ENCODE measurements at regions not wholly inside any gene's neighbourhood (a gene's known extent, or its start where the extent isn't known, plus 50 kb on each side); places are given as distances from the start of the nearest gene placed in this dataset.

DNA sequence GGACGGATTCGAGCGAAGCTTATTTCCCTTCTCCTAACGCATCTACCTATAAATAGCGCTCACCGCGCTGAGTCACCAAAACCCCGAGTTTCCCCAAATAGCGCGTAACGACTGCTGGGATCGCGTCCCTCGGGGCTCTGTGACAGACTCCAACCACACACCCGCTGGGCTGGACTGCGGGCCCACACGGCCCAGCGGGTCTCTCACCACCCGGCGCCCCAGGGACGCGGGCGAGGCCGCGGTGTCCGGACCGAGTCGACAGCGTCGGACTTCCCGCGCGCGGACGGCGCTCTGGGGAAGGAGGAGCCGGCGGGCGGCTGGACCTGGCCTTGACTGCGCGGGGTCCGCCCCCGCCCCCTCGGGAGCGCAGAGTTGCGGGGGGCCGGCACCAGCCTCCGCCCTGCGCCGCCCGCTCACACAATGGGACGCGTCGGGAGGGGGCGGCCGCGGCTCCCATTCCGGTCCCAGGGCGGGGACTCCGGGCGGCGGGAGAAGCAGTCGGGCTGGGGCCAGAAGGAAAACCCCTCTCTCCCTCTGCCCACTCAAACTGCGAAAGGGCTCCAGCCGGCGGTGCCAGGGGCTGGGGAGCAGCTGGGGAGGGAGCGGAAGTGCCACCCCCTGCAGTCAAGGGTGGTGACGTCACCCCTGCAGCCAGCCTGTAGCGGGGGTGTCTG lies 108.8 kb downstream of the KCNRG start (continued):
- no peak for TF ChIP-seq RCOR1 (IDR thresholded peaks at IDR 0.05; ENCODE audit: insufficient replicate concordance, low read length)
- no peak for TF ChIP-seq BHLHE40 (IDR thresholded peaks at IDR 0.05; ENCODE audit: low read depth, low read length)

DNA sequence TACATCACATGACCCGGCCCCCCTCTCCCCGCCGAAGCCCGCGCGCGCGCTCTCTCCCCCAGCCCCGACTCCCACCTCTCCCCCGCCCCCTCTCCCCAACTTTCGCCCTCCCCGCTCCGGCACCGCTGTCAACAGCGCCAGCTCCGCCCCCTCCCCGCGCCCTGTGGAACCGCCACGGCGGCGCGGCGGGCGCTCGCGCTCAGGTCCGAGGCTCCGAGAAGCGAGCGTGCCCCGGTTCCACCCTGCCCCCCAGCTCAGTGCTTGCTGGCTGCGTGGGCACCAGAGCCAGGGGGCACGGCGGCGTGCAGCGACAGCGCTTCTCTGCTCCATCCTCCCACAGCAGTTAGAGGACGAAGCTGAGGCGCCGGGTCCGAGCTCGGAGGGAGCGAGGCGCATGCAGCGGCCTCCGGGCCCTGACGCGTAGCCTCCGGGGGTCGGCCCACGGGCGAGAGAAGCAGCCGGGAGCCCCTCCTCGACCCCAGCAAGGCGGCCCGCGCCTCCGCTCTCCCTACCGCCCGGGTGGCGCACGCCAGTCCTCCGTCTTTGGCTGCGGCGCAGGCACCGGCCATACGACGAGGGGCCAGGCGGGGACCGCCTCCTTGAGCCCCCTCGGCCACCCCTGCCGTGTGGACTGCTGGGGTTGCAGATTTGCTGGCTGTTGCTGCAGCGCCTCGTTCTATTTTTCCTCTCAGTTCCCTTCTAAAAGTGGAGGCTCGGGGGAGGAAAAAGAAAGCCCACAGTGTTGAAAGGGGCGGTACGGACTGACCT lies 109.5 kb downstream of the KCNRG start:
- 1% methylated on average over 40 of the region's 78 CpGs; no CpG with 5 or more reads in 1 of the 2 experiments for WGBS, 2 experiments (ENCODE audit: extremely low coverage in 2 of 2, insufficient read length in 1 of 2)
- Histone ChIP-seq H2AK5ac (ENCODE audit: low read depth, low read length) (peak overlapping the region; percentile 92), H2BK15ac (ENCODE audit: low read depth, low read length) (no peak overlapping the region), H3K56ac (ENCODE audit: extremely low read depth, insufficient read depth, low read length) (peak overlapping the region; percentile 60; the same call in 1 of the 2 replicates), H2AFZ (replicated peaks; ENCODE audit: low read length, poor library complexity) (peak overlapping the region; percentile 95), H3K9me1 (ENCODE audit: insufficient read depth, low read length) (peaks cover 11% of the 10 kb centered on the region), H3K79me1 (ENCODE audit: low read depth in 1 of 2, low read length in 2 of 2) (peaks cover 17 to 38% of the 10 kb centered on the region in 2 experiments), H2AK9ac (replicated peaks; ENCODE audit: low read depth, low read length, poor library complexity) (peak overlapping the region; percentile 95), H2BK120ac (ENCODE audit: low read depth, low read length) (peak overlapping the region; percentile 5; the same call in 1 of the 2 replicates), H4K5ac (ENCODE audit: low read depth, low read length) (peak overlapping the region; percentile 21; the same call in 1 of the 2 replicates), H3K18ac (ENCODE audit: low read depth, low read length) (peak overlapping the region; percentile 43), H2BK20ac (ENCODE audit: low read depth, low read length) (no peak overlapping the region), H3K4ac (ENCODE audit: low read depth, low read length) (peak overlapping the region; percentile 81), H3K36me3 (ENCODE audit: control insufficient read depth, insufficient read depth, low read length) (peaks cover 5% of the 10 kb centered on the region; the same call in 1 of the 2 replicates), H3K4me2 (ENCODE audit: low read depth, low read length) (peak overlapping the region; percentile 53), H4K91ac (ENCODE audit: insufficient read depth, low read depth, low read length) (peak overlapping the region; percentile 84), H3K4me1 (ENCODE audit: control insufficient read depth, insufficient read depth, low read length) (peaks cover 7% of the 10 kb centered on the region), H3K23ac (ENCODE audit: low read depth, low read length) (peak overlapping the region; percentile 87), H2BK5ac (ENCODE audit: low read depth, low read length, poor library complexity, severe bottlenecking) (peak overlapping the region; percentile 91), H3K9ac (ENCODE audit: low read depth, low read length) (peak overlapping the region; percentile 93), H4K20me1 (ENCODE audit: insufficient read depth, low read length) (peaks cover 16% of the 10 kb centered on the region; the same call in 1 of the 2 replicates), H3K27me3 (ENCODE audit: control insufficient read depth, insufficient read depth, low read length) (peaks cover under 1% of the 10 kb centered on the region; the same call in 1 of the 2 replicates), H4K8ac (ENCODE audit: low read depth in 2 of 2, low read length in 2 of 2) (peak overlapping the region; percentile 64 to 73; a peak in 3 of 4 replicates), H3K14ac (replicated peaks; ENCODE audit: low read depth, low read length) (peak overlapping the region; percentile 90), H3K9me3 (ENCODE audit: control insufficient read depth, insufficient read depth, low read length) (no peaks in the 10 kb centered on the region; the same call in 1 of the 2 replicates), H3K27ac (ENCODE audit: insufficient read depth, low read length) (peak overlapping the region; percentile 95), H3K4me3 (ENCODE audit: insufficient read depth, low read depth, low read length) (peak overlapping the region; percentile 89)
- ChIA-PET POLR2A (ENCODE audit: unreplicated experiment) (interaction anchor here (0.6 to 2.1 kb wide), 4 partner anchors 10 to 405 kb away, joined by 3 to 10 read pairs (median 6); no protein-coding TSS in a partner anchor), CTCF (interaction anchor here (0.6 to 1.5 kb wide), 2 partner anchors 23 to 149 kb away, joined by 3 to 6 read pairs; no protein-coding TSS in a partner anchor)
- no TSS peak for BruUV-seq (replicated peaks)
- in situ Hi-C loops (cut with MboI; ENCODE audit: low sequenced_read_pairs) (no loop called here), intact Hi-C loops (cut with micrococcal nuclease) (loop anchor here (1.0 to 10.0 kb wide), 8 partner anchors 42 to 790 kb away; partner anchors contain the start of gene TRIM13), dilution Hi-C loops (cut with HindIII; ENCODE audit: low sequenced_read_pairs, unreplicated experiment) (no loop called here)
- DNase-seq (peak; percentile 56), ATAC-seq (ENCODE audit: low read depth) (peak; percentile 18)
- TF ChIP-seq MAZ (IDR thresholded peaks at IDR 0.05; ENCODE audit: borderline replicate concordance, low read depth, low read length) (peak; percentile 55; the same call in 1 of the 2 replicates), MAFK (IDR thresholded peaks at IDR 0.05; ENCODE audit: low read depth, low read length) (peak; percentile 20; the same call in 1 of the 2 replicates), NFE2L2 (IDR thresholded peaks at IDR 0.05; ENCODE audit: low read depth, low read length) (no peak), POLR2A (IDR thresholded peaks at IDR 0.05; ENCODE audit: low read depth, low read length) (no peak)
